ENCODE measurements at regions not wholly inside any gene's neighbourhood (a gene's known extent, or its start where the extent isn't known, plus 50 kb on each side); places are given as distances from the start of the nearest gene placed in this dataset.
A peak's percentile ranks its signal among the peaks of the same experiment; 100 is the strongest.

DNA sequence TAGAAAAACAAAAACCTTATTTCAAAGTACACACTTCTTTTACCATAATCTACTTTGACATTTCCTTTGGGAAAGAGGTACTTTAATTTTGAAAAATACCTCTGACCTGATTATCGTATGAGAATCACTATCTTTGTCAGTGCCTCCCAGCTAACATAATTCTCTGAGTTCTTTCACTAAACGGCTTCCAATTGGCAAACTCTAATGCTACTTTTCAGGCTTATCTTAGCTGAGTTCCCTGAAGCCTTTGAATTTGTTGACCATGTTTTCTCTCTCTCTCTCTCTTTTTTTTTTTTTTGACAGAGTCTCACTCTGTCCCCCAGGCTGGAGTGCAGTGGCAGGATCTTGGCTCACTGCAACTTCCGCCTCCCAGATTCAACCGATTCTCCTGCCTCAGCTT is 312.8 kb downstream of the ZPLD1 start:
- Histone ChIP-seq H3K23ac (ENCODE audit: insufficient read length, low read depth, low read length) (no peak overlapping the region), H2AK5ac (ENCODE audit: insufficient read length, low read length) (no peak overlapping the region), H3K9me3 (ENCODE audit: control insufficient read depth, low read depth, low read length) (no peaks in the 10 kb centered on the region), H4K91ac (ENCODE audit: insufficient read length, low read depth, low read length) (no peak overlapping the region), H3K18ac (ENCODE audit: insufficient read length, low read depth, low read length) (no peak overlapping the region), H2BK15ac (ENCODE audit: low read depth, low read length) (no peak overlapping the region), H3K14ac (ENCODE audit: insufficient read depth, low read length) (no peak overlapping the region), H3K79me2 (ENCODE audit: insufficient read depth, low read length) (no peaks in the 10 kb centered on the region), H4K8ac (replicated peaks; ENCODE audit: insufficient read length, low read depth, low read length) (no peak overlapping the region), H2BK5ac (ENCODE audit: insufficient read length, low read length) (no peak overlapping the region), H4K5ac (ENCODE audit: insufficient read length, low read depth, low read length) (no peak overlapping the region), H4K20me1 (ENCODE audit: control insufficient read depth, insufficient read depth, insufficient read length) (no peaks in the 10 kb centered on the region), H3K56ac (ENCODE audit: insufficient read length, low read depth, low read length) (no peak overlapping the region), H3K27ac (ENCODE audit: insufficient read length, low read depth, low read length) (no peak overlapping the region), H3K9ac (ENCODE audit: extremely low read depth, insufficient read length, low read length) (no peak overlapping the region), H3K79me1 (ENCODE audit: insufficient read depth, low read depth, low read length, poor library complexity, severe bottlenecking) (no peaks in the 10 kb centered on the region), H2BK20ac (ENCODE audit: low read depth, low read length, poor library complexity, severe bottlenecking) (no peak overlapping the region), H3K4me1 (ENCODE audit: insufficient read depth, low read length) (no peaks in the 10 kb centered on the region; the same call in 1 of the 2 replicates), H2BK12ac (ENCODE audit: insufficient read length, low read depth, low read length) (no peak overlapping the region), H3K4ac (ENCODE audit: low read depth, low read length) (no peak overlapping the region), H3T11ph (ENCODE audit: low read length) (no peak overlapping the region), H3K23me2 (ENCODE audit: insufficient read length, low read depth, low read length, poor library complexity, severe bottlenecking) (no peaks in the 10 kb centered on the region), H2AFZ (ENCODE audit: low read length) (no peak overlapping the region), H2BK120ac (ENCODE audit: low read depth, low read length, poor library complexity, severe bottlenecking) (no peak overlapping the region), H3K4me2 (ENCODE audit: insufficient read depth, insufficient read length, low read length) (no peak overlapping the region), H3K27me3 (ENCODE audit: insufficient read depth, low read length) (no peaks in the 10 kb centered on the region)
- no peaks in the 10 kb centered on the region for H3K36me3 Mint-ChIP-seq (ENCODE audit: insufficient read depth in 1 of 3, low read depth in 3 of 3)
- WGBS (ENCODE audit: extremely low coverage, insufficient read length, low lambda C conversion rate) = no CpG with 5 or more reads among the region's 4 CpGs
- H3K4me3 Mint-ChIP-seq = no peak overlapping the region
- H3K27ac Mint-ChIP-seq = peak overlapping the region in 1 of 3 experiments; percentile 61; a peak in 2 of 7 replicates
- DNase-seq = no peak
- no peaks in the 10 kb centered on the region for H3K27me3 Mint-ChIP-seq (ENCODE audit: low read depth)
- H3K9me3 Mint-ChIP-seq = no peaks in the 10 kb centered on the region
- TF ChIP-seq, protein P1, sequence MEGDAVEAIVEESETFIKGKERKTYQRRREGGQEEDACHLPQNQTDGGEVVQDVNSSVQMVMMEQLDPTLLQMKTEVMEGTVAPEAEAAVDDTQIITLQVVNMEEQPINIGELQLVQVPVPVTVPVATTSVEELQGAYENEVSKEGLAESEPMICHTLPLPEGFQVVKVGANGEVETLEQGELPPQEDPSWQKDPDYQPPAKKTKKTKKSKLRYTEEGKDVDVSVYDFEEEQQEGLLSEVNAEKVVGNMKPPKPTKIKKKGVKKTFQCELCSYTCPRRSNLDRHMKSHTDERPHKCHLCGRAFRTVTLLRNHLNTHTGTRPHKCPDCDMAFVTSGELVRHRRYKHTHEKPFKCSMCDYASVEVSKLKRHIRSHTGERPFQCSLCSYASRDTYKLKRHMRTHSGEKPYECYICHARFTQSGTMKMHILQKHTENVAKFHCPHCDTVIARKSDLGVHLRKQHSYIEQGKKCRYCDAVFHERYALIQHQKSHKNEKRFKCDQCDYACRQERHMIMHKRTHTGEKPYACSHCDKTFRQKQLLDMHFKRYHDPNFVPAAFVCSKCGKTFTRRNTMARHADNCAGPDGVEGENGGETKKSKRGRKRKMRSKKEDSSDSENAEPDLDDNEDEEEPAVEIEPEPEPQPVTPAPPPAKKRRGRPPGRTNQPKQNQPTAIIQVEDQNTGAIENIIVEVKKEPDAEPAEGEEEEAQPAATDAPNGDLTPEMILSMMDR (conservative IDR thresholded peaks at IDR 0.05) = no peak
- H3K4me1 Mint-ChIP-seq = peaks cover 28 to 33% of the 10 kb centered on the region in 2 experiments
